SU-DHL-6 (cell line): ENCODE measurements at regions not wholly inside any gene's neighbourhood (a gene's known extent, or its start where the extent isn't known, plus 50 kb on each side); places are given as distances from the start of the nearest gene placed in this dataset.

Source experiments
- H2AFZ ChIP-seq: fragments of 200-600 bp; sonication (generic); 2 replicates; pipeline ENCODE4 v1.6.1; 2014; ENCODE audit warnings: low read depth, mild to moderate bottlenecking, moderate library complexity, mixed read lengths, antibody characterized with exemption, low read length; ENCODE audit not compliant: severe bottlenecking
- H3F3A ChIP-seq: fragments of 200-600 bp; shearing (Covaris generic); 2 replicates; pipeline ENCODE4 v1.6.0; 2016; ENCODE audit warnings: antibody characterized with exemption, mild to moderate bottlenecking; ENCODE audit not compliant: insufficient read depth
- H3K27ac ChIP-seq: fragments of 200-600 bp; sonication (generic); 2 replicates; pipeline ENCODE4 v1.5.1; 2016; ENCODE audit warnings: low read depth, mild to moderate bottlenecking, low read length, moderate library complexity, mixed read lengths
- H3K27me3 ChIP-seq: fragments of 200-600 bp; sonication (generic), shearing (Covaris generic); 2 replicates; pipeline ENCODE4 v1.6.0; 2014; ENCODE audit warnings: mild to moderate bottlenecking, low read length
- H3K36me3 ChIP-seq: fragments of 200-600 bp; sonication (generic); 2 replicates; pipeline ENCODE4 v1.6.1; 2014; ENCODE audit warnings: mild to moderate bottlenecking, low read length, mixed read lengths
- H3K4me2 ChIP-seq: fragments of 300-600, 200-600 bp; shearing (Covaris generic), sonication (generic); 2 replicates; pipeline ENCODE4 v1.6.0; 2014; ENCODE audit warnings: low read length, low read depth, mild to moderate bottlenecking; ENCODE audit not compliant: poor library complexity, severe bottlenecking
- H3K4me3 ChIP-seq: fragments of 200-600 bp; sonication (generic); 2 replicates; pipeline ENCODE4 v1.5.1; 2014; ENCODE audit warnings: antibody characterized with exemption, low read length, mild to moderate bottlenecking, mixed read lengths; ENCODE audit not compliant: insufficient read depth, poor library complexity, severe bottlenecking
- H3K79me2 ChIP-seq: fragments of 200-600 bp; sonication (generic); 2 replicates; pipeline ENCODE4 v1.6.1; 2014; ENCODE audit warnings: mild to moderate bottlenecking, low read length, moderate library complexity; ENCODE audit not compliant: insufficient read depth
- H3K9ac ChIP-seq: fragments of 200-600 bp; sonication (generic); 2 replicates; pipeline ENCODE4 v1.7.0; 2014; ENCODE audit warnings: mild to moderate bottlenecking, low read length
- H3K9me2 ChIP-seq: fragments of 200-600 bp; sonication (generic); replicated peaks from 2 replicates; pipeline ENCODE4 v1.6.1; 2014; ENCODE audit warnings: low read length; ENCODE audit not compliant: insufficient read depth
- H3K9me3 ChIP-seq: fragments of 200-600 bp; sonication (generic); 2 replicates; pipeline ENCODE4 v1.6.1; 2014; ENCODE audit warnings: low read length, mixed read lengths; ENCODE audit not compliant: insufficient read depth
- H4K20me1 ChIP-seq: fragments of 200-600 bp; sonication (generic); 2 replicates; pipeline ENCODE4 v1.6.1; 2014; ENCODE audit warnings: low read depth, mild to moderate bottlenecking, antibody characterized with exemption, low read length, moderate library complexity, mixed read lengths
- CTCF ChIP-seq: fragments of 200-600 bp; sonication (generic); IDR thresholded peaks from one replicate; pipeline ENCODE4 v1.5.1; 2017; ENCODE audit warnings: antibody characterized with exemption, mild to moderate bottlenecking, low read length, moderate library complexity; ENCODE audit not compliant: insufficient read depth, poor library complexity, severe bottlenecking
- EZH2phosphoT487 ChIP-seq: fragments of 200-600 bp; sonication (generic), shearing (Covaris generic); conservative IDR thresholded peaks from 2 replicates; pipeline ENCODE4 v1.6.1; 2018; ENCODE audit warnings: mild to moderate bottlenecking, antibody characterized with exemption, low read length, moderate library complexity, mixed read lengths

GRCh38 chr5:30142432-30142831 is 1051.1 kb upstream of the CDH6 start:
- TF ChIP-seq CTCF = no peak
- no peak for TF ChIP-seq EZH2phosphoT487
- no peak overlapping the region for H3K27ac ChIP-seq
- H3K9me2 ChIP-seq = no peaks in the 10 kb centered on the region
- H3K27me3 ChIP-seq = no peaks in the 10 kb centered on the region
- no peaks in the 10 kb centered on the region for H3K79me2 ChIP-seq
- H3K4me3 ChIP-seq = no peak overlapping the region
- H4K20me1 ChIP-seq = no peaks in the 10 kb centered on the region
- H3F3A ChIP-seq = no peaks in the 10 kb centered on the region
- H2AFZ ChIP-seq = no peak overlapping the region
- no peaks in the 10 kb centered on the region for H3K9me3 ChIP-seq
- no peak overlapping the region for H3K9ac ChIP-seq
- no peak overlapping the region for H3K4me2 ChIP-seq
- H3K36me3 ChIP-seq = no peaks in the 10 kb centered on the region

- Histone ChIP-seq H2AFZ (no peak overlapping the region), H3K27me3 (no peaks in the 10 kb centered on the region), H3K4me2 (no peak overlapping the region), H4K20me1 (no peaks in the 10 kb centered on the region), H3K27ac (no peak overlapping the region), H3K9ac (no peak overlapping the region), H3K36me3 (no peaks in the 10 kb centered on the region), H3K9me3 (no peaks in the 10 kb centered on the region), H3F3A (no peaks in the 10 kb centered on the region), H3K4me3 (no peak overlapping the region), H3K9me2 (0 out of 2 replicates have a peak, but pooled peaks cover 2% of the 10 kb centered on the region), H3K79me2 (no peaks in the 10 kb centered on the region)
- TF ChIP-seq EZH2phosphoT487 (no peak), CTCF (no peak)
Observed at GRCh38 chr5:30121043-30121442, 1072.4 kb upstream of the CDH6 start.

GRCh38 chr5:30117135-30117534 is 1076.4 kb upstream of the CDH6 start:
- H3K9me2 ChIP-seq = 0 out of 2 replicates have a peak, but pooled peaks cover 2% of the 10 kb centered on the region
- TF ChIP-seq CTCF (no peak), EZH2phosphoT487 (no peak)

More at GRCh38 chr5:30117135-30117534, 1076.4 kb upstream of the CDH6 start:
- Histone ChIP-seq H3K9me3 (no peaks in the 10 kb centered on the region), H3K4me2 (no peak overlapping the region), H3K9ac (no peak overlapping the region), H3K27ac (no peak overlapping the region), H3K36me3 (no peaks in the 10 kb centered on the region), H2AFZ (no peak overlapping the region), H4K20me1 (no peaks in the 10 kb centered on the region), H3K27me3 (no peaks in the 10 kb centered on the region), H3K79me2 (no peaks in the 10 kb centered on the region), H3F3A (no peaks in the 10 kb centered on the region), H3K4me3 (no peak overlapping the region)
